HepG2 (cell line): ENCODE measurements at regions not wholly inside any gene's neighbourhood (a gene's known extent, or its start where the extent isn't known, plus 50 kb on each side); places are given as distances from the start of the nearest gene placed in this dataset.

Experiments used
- ATAC-seq: fragments of 200-7000 bp; cut with Tn5 transposase; 3 replicates; pipeline ENCODE4 v1.9.1; 2020; ENCODE audit warnings: mild to moderate bottlenecking, moderate library complexity
- BruUV-seq: library from RNA; stranded (reverse); fragments of 400-500 nt; replicated peaks from 2 replicates; lab custom pipeline; 2021; lab: Mats Ljungman, UMichigan
- CTCF ChIA-PET: fragments of 300-600 bp; formaldehyde crosslinking; extraction: SDS; loops from one replicate; lab custom pipeline; 2021; ENCODE audit warnings: low total read pairs, inconsistent platforms, low intra/inter-chr PET ratio; lab: Yijun Ruan, JAX
- POLR2A ChIA-PET: fragments of 350-600 bp; sonication (Branson Sonifier 250); formaldehyde crosslinking; loops from one replicate; lab custom pipeline; 2020; ENCODE audit warnings: antibody characterized with exemption, inconsistent platforms; lab: Yijun Ruan, JAX
- DNase-seq: peaks from one replicate; pipeline ENCODE4 v3.0.0-alpha.2; 2015; ENCODE audit warnings: low spot score
- FAIRE-seq: peaks from 3 replicates; lab custom pipeline; 2011; peaks lifted over from hg19 to GRCh38; lab: Jason Lieb, UNC
- H2AFZ ChIP-seq: one replicate; pipeline ENCODE4 v1.6.1; 2011; ENCODE audit warnings: low read length, inconsistent platforms
- H3K27ac ChIP-seq: fragments of 300-600 bp; 3 replicates; pipeline ENCODE4 v1.8.0; 2011; ENCODE audit warnings: mixed run types, mild to moderate bottlenecking, mixed read lengths, low read length, inconsistent platforms; ENCODE audit not compliant: insufficient read depth; ENCODE audit errors: extremely low read length
- H3K27me3 ChIP-seq, 2 experiments: fragments of 200-600 bp in 1 of 2; 2 replicates in 1 of 2; 3 replicates in 1 of 2; pipeline versions ENCODE4 v1.6.0 to v1.8.0; 2011; ENCODE audit warnings: low read length in 2 of 2, mild to moderate bottlenecking in 2 of 2, moderate library complexity in 2 of 2, inconsistent platforms in 1 of 2; ENCODE audit not compliant: insufficient read depth in 2 of 2, control insufficient read depth in 1 of 2
- H3K36me3 ChIP-seq, 2 experiments: fragments of 200-600 bp in 1 of 2; replicated peaks in 1 of 2; 2 replicates in 1 of 2; 3 replicates in 1 of 2; pipeline versions ENCODE4 v1.5.1 to v1.8.0; 2011; ENCODE audit warnings: low read length in 2 of 2, inconsistent platforms in 1 of 2; ENCODE audit not compliant: insufficient read depth in 2 of 2, control insufficient read depth in 1 of 2
- H3K4me1 ChIP-seq: 2 replicates; pipeline ENCODE4 v1.5.1; 2012; ENCODE audit warnings: low read length, inconsistent platforms; ENCODE audit not compliant: insufficient read depth
- H3K4me2 ChIP-seq: 2 replicates; pipeline ENCODE4 v1.6.0; 2011; ENCODE audit warnings: low read depth, low read length, inconsistent platforms
- H3K4me3 ChIP-seq, 3 experiments: fragments of 200-600 bp in 1 of 3; sonication (generic), shearing (Covaris generic) in 1 of 3; replicated peaks in 1 of 3; 2 replicates each; pipeline ENCODE4 v1.5.1; 2011 to 2016; ENCODE audit warnings: low read length in 3 of 3, inconsistent platforms in 2 of 3, low read depth in 2 of 3, mild to moderate bottlenecking in 2 of 3, control low read depth in 1 of 3, mixed read lengths in 1 of 3; ENCODE audit not compliant: insufficient read depth in 1 of 3
- H3K79me2 ChIP-seq: one replicate; pipeline ENCODE4 v1.6.1; 2011; ENCODE audit warnings: low read length, inconsistent platforms; ENCODE audit not compliant: insufficient read depth
- H3K9ac ChIP-seq: 2 replicates; pipeline ENCODE4 v1.6.0; 2011; ENCODE audit warnings: mild to moderate bottlenecking, low read depth, low read length, inconsistent platforms; ENCODE audit not compliant: insufficient read depth
- H3K9me3 ChIP-seq: 2 replicates; pipeline ENCODE4 v1.5.1; 2012; ENCODE audit warnings: mild to moderate bottlenecking, low read length
- H4K20me1 ChIP-seq: 2 replicates; pipeline ENCODE4 v1.6.0; 2011; ENCODE audit warnings: inconsistent platforms, mild to moderate bottlenecking, low read length, moderate library complexity; ENCODE audit not compliant: insufficient read depth
- KDM3A ChIP-seq: IDR thresholded peaks from 2 replicates; pipeline ENCODE4 v1.6.1; 2018; ENCODE audit warnings: low read depth, missing compliant biosample characterization
- KLF15 ChIP-seq: sonication (generic); formaldehyde crosslinking; IDR thresholded peaks from 2 replicates; pipeline ENCODE4 v1.8.1; 2023; ENCODE audit warnings: borderline replicate concordance, mild to moderate bottlenecking, inconsistent platforms, missing genetic modification reagents, mixed read lengths
- REL ChIP-seq: sonication (generic); formaldehyde crosslinking; conservative IDR thresholded peaks from 2 replicates; pipeline ENCODE4 v1.8.0; 2022; ENCODE audit warnings: mild to moderate bottlenecking, missing genetic modification reagents, moderate library complexity
- SATB2 ChIP-seq: sonication (generic); formaldehyde crosslinking; IDR thresholded peaks from 2 replicates; pipeline ENCODE4 v1.5.0; 2020; ENCODE audit warnings: missing genetic modification reagents
- THAP8 ChIP-seq: sonication (generic); formaldehyde crosslinking; IDR thresholded peaks from 2 replicates; pipeline ENCODE4 v1.5.1; 2020; ENCODE audit warnings: missing genetic modification reagents, mild to moderate bottlenecking, borderline replicate concordance
- WGBS: methylation state at CpG from one replicate; pipeline ENCODE4 v1.1.6; 2017; ENCODE audit warnings: low lambda C conversion rate; 5-methylcytosine and 5-hydroxymethylcytosine counted together
- in situ Hi-C: cut with HindIII; loops from 2 replicates; pipeline ENCODE4 v1.10.0; 2017; ENCODE audit warnings: low pct_unique_long_range_greater_than_20kb; ENCODE audit not compliant: extremely low pct_ligation_motif_present
- intact Hi-C: fragments of 100-400 bp; cut with micrococcal nuclease; formaldehyde crosslinking; loops from one replicate; pipeline ENCODE4 v1.10.0; 2022; ENCODE audit not compliant: unreplicated experiment

GRCh38 chr2:107337209-107337898 is 451.4 kb upstream of the ST6GAL2 start:
- no peaks in the 10 kb centered on the region for H3K27me3 ChIP-seq
- H3K4me1 ChIP-seq, result no peaks in the 10 kb centered on the region
- no peak overlapping the region for H2AFZ ChIP-seq
- peaks cover 22% of the 10 kb centered on the region for H3K9me3 ChIP-seq
- intact Hi-C loops, result no loop called here
- ChIA-PET CTCF (no interaction called here), POLR2A (no interaction called here)
- H3K9ac ChIP-seq, result no peak overlapping the region
- no peak overlapping the region for H3K27ac ChIP-seq
- FAIRE-seq (no peak), ATAC-seq (no peak)
- no peak overlapping the region for H3K4me3 ChIP-seq
- no TSS peak for BruUV-seq
- no peaks in the 10 kb centered on the region for H3K79me2 ChIP-seq
- 3% methylated on average over 6 of the region's 6 CpGs for WGBS
- in situ Hi-C loops, result no loop called here
- no peaks in the 10 kb centered on the region for H4K20me1 ChIP-seq
- TF ChIP-seq SATB2 (CRISPR knock-in tag), result no peak
- no peak for TF ChIP-seq THAP8 (CRISPR knock-in tag)
- TF ChIP-seq REL (CRISPR knock-in tag), result no peak
- TF ChIP-seq KLF15, result no peak
- TF ChIP-seq, all 625 proteins: peak for 0
- H3K4me2 ChIP-seq, result no peak overlapping the region
- DNase-seq, result no peak
- H3K36me3 ChIP-seq, result no peaks in the 10 kb centered on the region

DNA sequence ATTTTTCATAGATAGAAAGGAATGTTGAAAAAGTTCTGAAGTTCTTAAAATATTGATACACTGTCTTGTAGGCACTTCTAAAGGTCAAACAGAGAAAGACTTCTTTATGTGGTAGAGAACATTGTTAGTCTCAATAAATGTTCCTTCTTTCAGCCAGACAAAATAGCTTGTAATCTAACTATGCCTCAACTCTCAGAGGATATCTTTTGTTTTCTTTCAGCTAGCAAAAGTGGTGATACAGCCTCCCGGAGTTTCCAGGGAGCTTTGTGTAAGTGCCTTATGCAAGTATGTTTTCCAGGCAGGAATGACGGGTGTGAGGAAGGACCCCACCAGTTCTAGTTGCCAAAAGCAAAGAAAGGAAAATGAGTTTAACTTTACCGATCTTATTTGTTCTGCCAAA is 452.1 kb upstream of the ST6GAL2 start:
- Histone ChIP-seq H4K20me1 (no peaks in the 10 kb centered on the region), H3K9ac (no peak overlapping the region), H2AFZ (no peak overlapping the region), H3K27me3 (no peaks in the 10 kb centered on the region), H3K4me1 (no peaks in the 10 kb centered on the region), H3K36me3 (no peaks in the 10 kb centered on the region), H3K27ac (no peak overlapping the region), H3K4me2 (no peak overlapping the region), H3K79me2 (no peaks in the 10 kb centered on the region), H3K4me3 (no peak overlapping the region), H3K9me3 (peaks cover 29% of the 10 kb centered on the region)
- DNase-seq, result no peak
- BruUV-seq, result no TSS peak
- FAIRE-seq, result no peak
- ATAC-seq, result no peak
- 4% methylated on average over 3 of the region's 3 CpGs for WGBS
- intact Hi-C loops (no loop called here), in situ Hi-C loops (no loop called here)
- no peak for TF ChIP-seq KDM3A (CRISPR knock-in tag)
- CTCF ChIA-PET, result no interaction called here
- POLR2A ChIA-PET, result no interaction called here
